Breast epithelium (tissue), 4 donors: ENCODE measurements at regions not wholly inside any gene's neighbourhood (a gene's known extent, or its start where the extent isn't known, plus 50 kb on each side); places are given as distances from the start of the nearest gene placed in this dataset.

Experiments
- DNase-seq, 2 donors: peaks; one replicate each; pipeline ENCODE4 v3.0.0-alpha.2; 2019; ENCODE audit warnings: low spot score in 2 of 2
- H3K27ac ChIP-seq, 2 donors: fragments of 200-600 bp; sonication (generic) in 1 of 2; one replicate each; pipeline ENCODE4 v1.5.1; 2016 to 2019; ENCODE audit warnings: mild to moderate bottlenecking in 1 of 2
- H3K27me3 ChIP-seq, 2 donors: fragments of 200-600 bp; sonication (generic) in 1 of 2; one replicate each; pipeline versions ENCODE4 v1.5.1 to v1.6.0; 2017 to 2019; ENCODE audit warnings: control low read depth in 1 of 2, mild to moderate bottlenecking in 1 of 2
- H3K36me3 ChIP-seq: fragments of 200-600 bp; one replicate; pipeline ENCODE4 v1.5.1; 2019
- H3K4me1 ChIP-seq, 2 donors: fragments of 200-600 bp; sonication (generic); one replicate each; pipeline ENCODE4 v1.5.1; 2016 to 2019; ENCODE audit warnings: control low read depth in 1 of 2
- H3K4me3 ChIP-seq, 3 donors: fragments of 200-600 bp; sonication (generic); 1 replicate in 2 of 3; 2 replicates in 1 of 3; pipeline ENCODE4 v1.5.1; 2016 to 2019; ENCODE audit warnings: mild to moderate bottlenecking in 3 of 3, moderate library complexity in 2 of 3
- H3K9me3 ChIP-seq, 2 donors: fragments of 200-600 bp; sonication (generic) in 1 of 2; one replicate each; pipeline ENCODE4 v1.5.1; 2016 to 2019; ENCODE audit warnings: control low read depth in 1 of 2
- CTCF ChIP-seq, 3 donors: fragments of 450-650 bp; IDR thresholded peaks; one replicate each; pipeline ENCODE4 v1.5.1; 2016 to 2017; ENCODE audit warnings: antibody characterized with exemption in 3 of 3, mild to moderate bottlenecking in 3 of 3, moderate library complexity in 3 of 3
- POLR2A ChIP-seq: fragments of 450-650 bp; IDR thresholded peaks from one replicate; pipeline ENCODE4 v1.6.1; 2016; ENCODE audit warnings: antibody characterized with exemption, mild to moderate bottlenecking, moderate library complexity
- POLR2AphosphoS5 ChIP-seq, 3 donors: sonication (generic); formaldehyde crosslinking; IDR thresholded peaks; one replicate each; pipeline ENCODE4 v1.6.1; 2017; ENCODE audit warnings: antibody characterized with exemption in 3 of 3
- intact Hi-C: fragments of 100-400 bp; cut with DNase I; formaldehyde crosslinking; loops from one replicate; pipeline ENCODE4 v1.15.1; 2023; ENCODE audit warnings: low total_unique reads

DNA sequence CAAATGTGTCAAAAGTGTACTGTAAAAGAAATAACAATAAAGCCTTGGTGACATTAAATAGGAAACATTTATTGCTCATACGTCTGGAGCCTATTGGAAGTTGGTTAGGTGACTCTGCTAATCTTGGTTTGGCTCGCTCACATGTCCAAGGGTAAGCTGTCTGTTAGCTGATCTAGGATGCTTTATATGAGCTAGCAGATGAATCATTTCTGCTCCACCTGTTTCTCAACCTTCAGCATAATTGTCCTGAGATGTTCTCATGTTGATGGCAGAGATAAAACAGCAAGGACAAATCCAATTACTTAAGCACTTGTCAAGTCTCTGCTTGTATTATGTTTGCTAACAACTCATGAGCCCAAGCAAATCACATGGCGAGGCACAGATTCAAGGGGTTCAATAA is 56.0 kb upstream of the CD53 start:
- TF ChIP-seq POLR2AphosphoS5 (IDR thresholded peaks at IDR 0.05) (no peak), CTCF (IDR thresholded peaks at IDR 0.05) (no peak), POLR2A (no peak)
- intact Hi-C loops = no loop called here
- H3K27ac ChIP-seq = no peak overlapping the region

GRCh38 chr1:110811529-110811928 is 61.4 kb upstream of the CD53 start:
- H3K27ac ChIP-seq = no peak overlapping the region
- no peak for TF ChIP-seq POLR2AphosphoS5 (IDR thresholded peaks at IDR 0.05)
- TF ChIP-seq CTCF (IDR thresholded peaks at IDR 0.05) = no peak
- no peak for TF ChIP-seq POLR2A
- H3K4me3 ChIP-seq = no peak overlapping the region
- H3K9me3 ChIP-seq = no peaks in the 10 kb centered on the region
- no peaks in the 10 kb centered on the region for H3K36me3 ChIP-seq
- intact Hi-C loops = no loop called here
- no peak for DNase-seq
- no peaks in the 10 kb centered on the region for H3K4me1 ChIP-seq
- H3K27me3 ChIP-seq = no peaks in the 10 kb centered on the region

More for the DNA sequence above, 56.0 kb upstream of the CD53 start:
- Histone ChIP-seq H3K36me3 (no peaks in the 10 kb centered on the region), H3K9me3 (no peaks in the 10 kb centered on the region), H3K4me3 (no peak overlapping the region), H3K27me3 (no peaks in the 10 kb centered on the region), H3K4me1 (no peaks in the 10 kb centered on the region)
- DNase-seq = no peak

DNA sequence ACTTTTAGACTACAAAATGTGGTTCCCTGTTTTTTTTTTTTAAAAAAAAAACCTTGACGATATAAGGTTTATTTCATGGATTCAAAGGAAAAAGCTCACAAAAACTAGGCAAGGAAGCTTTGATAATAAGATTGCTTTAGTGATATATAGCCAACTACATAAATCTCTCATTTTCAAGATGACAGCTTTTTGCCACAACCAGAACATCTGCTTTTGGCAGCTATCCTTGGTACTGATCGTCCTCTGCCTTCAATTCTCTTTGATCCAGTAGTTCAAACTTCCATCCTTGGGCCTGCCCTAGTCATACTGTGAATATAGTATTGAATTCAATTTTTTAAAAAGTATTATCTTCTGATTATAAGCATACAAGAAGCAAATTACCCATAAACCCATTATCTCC is 72.9 kb upstream of the CD53 start:
- no peak overlapping the region for H3K4me3 ChIP-seq
- H3K4me1 ChIP-seq = no peaks in the 10 kb centered on the region
- no peaks in the 10 kb centered on the region for H3K36me3 ChIP-seq
- no peak overlapping the region for H3K27ac ChIP-seq
- no peaks in the 10 kb centered on the region for H3K27me3 ChIP-seq
- intact Hi-C loops = no loop called here
- TF ChIP-seq CTCF (IDR thresholded peaks at IDR 0.05) = no peak
- TF ChIP-seq POLR2A = no peak
- no peak for TF ChIP-seq POLR2AphosphoS5 (IDR thresholded peaks at IDR 0.05)
- peaks cover 0 to 7% of the 10 kb centered on the region in 2 donors for H3K9me3 ChIP-seq
- DNase-seq = no peak

- no peak for DNase-seq
- Histone ChIP-seq H3K4me1 (no peaks in the 10 kb centered on the region), H3K27ac (no peak overlapping the region), H3K27me3 (no peaks in the 10 kb centered on the region), H3K36me3 (no peaks in the 10 kb centered on the region), H3K4me3 (no peak overlapping the region), H3K9me3 (peaks cover 3% of the 10 kb centered on the region in 2 donors)
- TF ChIP-seq CTCF (IDR thresholded peaks at IDR 0.05) (no peak), POLR2AphosphoS5 (IDR thresholded peaks at IDR 0.05) (no peak), POLR2A (no peak)
- intact Hi-C loops = no loop called here
Observed at GRCh38 chr1:110798691-110799256, 74.2 kb upstream of the CD53 start.

DNA sequence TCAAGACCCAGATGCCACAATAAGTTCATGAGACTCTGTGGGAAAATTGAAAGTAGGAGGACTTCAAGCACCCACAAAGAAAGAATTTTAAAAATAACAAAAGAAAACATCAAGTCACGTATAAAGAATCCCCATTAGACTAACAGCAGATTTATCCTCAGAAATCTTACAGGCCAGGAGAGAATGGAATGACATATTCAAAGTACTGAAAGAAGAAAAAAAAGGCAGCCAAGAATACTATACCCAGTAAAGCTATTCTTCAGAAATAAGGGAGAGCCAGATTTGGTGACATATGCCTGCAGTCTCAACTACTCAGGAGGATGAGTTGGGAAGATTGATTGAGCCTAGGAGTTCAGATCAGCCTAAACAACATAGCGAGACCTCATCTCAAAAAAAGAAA is 84.3 kb upstream of the CD53 start:
- H3K4me3 ChIP-seq = no peak overlapping the region
- intact Hi-C loops = no loop called here
- TF ChIP-seq CTCF (IDR thresholded peaks at IDR 0.05) (no peak), POLR2A (no peak), POLR2AphosphoS5 (IDR thresholded peaks at IDR 0.05) (no peak)
- H3K9me3 ChIP-seq = peaks cover 10 to 17% of the 10 kb centered on the region in 2 donors
- DNase-seq = no peak
- no peak overlapping the region for H3K27ac ChIP-seq
- H3K36me3 ChIP-seq = no peaks in the 10 kb centered on the region
- H3K4me1 ChIP-seq = no peaks in the 10 kb centered on the region
- H3K27me3 ChIP-seq = no peaks in the 10 kb centered on the region
